ENCODE measurements at regions not wholly inside any gene's neighbourhood (a gene's known extent, or its start where the extent isn't known, plus 50 kb on each side); places are given as distances from the start of the nearest gene placed in this dataset.

GRCh38 chr13:48892053-48892687 lies 83.5 kb upstream of the FNDC3A start:
- ChIA-PET POLR2A (no interaction called here), CTCF (interaction anchor here (0.6 kb wide), 1 partner anchor 174 kb away, joined by 4 read pairs; no protein-coding TSS in a partner anchor)
- H3K27me3 ChIP-seq (ENCODE audit: insufficient read depth), result no peaks in the 10 kb centered on the region
- H3F3A ChIP-seq (replicated peaks; ENCODE audit: insufficient read depth), result peaks cover 36% of the 10 kb centered on the region
- H3K9me3 ChIP-seq, result no peaks in the 10 kb centered on the region
- H3K79me2 ChIP-seq (ENCODE audit: insufficient read depth), result no peaks in the 10 kb centered on the region
- no peaks in the 10 kb centered on the region for H3K9me2 ChIP-seq
- peak overlapping the region; percentile 2; the same call in 1 of the 2 replicates for H3K9ac ChIP-seq
- no peak overlapping the region for H3K4me3 ChIP-seq (ENCODE audit: low read depth in 2 of 2, low read length in 1 of 2)
- peak overlapping the region; percentile 69 to 91; a peak in 3 of 4 replicates for H3K27ac ChIP-seq (ENCODE audit: low read depth in 2 of 2, low read length in 1 of 2)
- no peak for DNase-seq
- WGBS (ENCODE audit: low lambda C conversion rate), result 7% methylated on average over 2 of the region's 2 CpGs
- no peaks in the 10 kb centered on the region for H4K20me1 ChIP-seq (ENCODE audit: insufficient read depth)
- H3K4me1 ChIP-seq (ENCODE audit: control insufficient read depth in 1 of 2, insufficient read depth in 2 of 2, low read depth in 1 of 2, low read length in 1 of 2), result peaks cover 0 to 4% of the 10 kb centered on the region in 2 experiments; a peak in 1 of 4 replicates
- peak overlapping the region; percentile 47 for H3K4me2 ChIP-seq
- no peaks in the 10 kb centered on the region for H3K36me3 ChIP-seq (replicated peaks in 1 of 2; ENCODE audit: control insufficient read depth in 1 of 2, insufficient read depth in 2 of 2, low read length in 1 of 2)
- H2AFZ ChIP-seq (ENCODE audit: low read depth), result peak overlapping the region; percentile 8; the same call in 1 of the 2 replicates
- TF ChIP-seq MXI1 (IDR thresholded peaks at IDR 0.05; ENCODE audit: low read depth, low read length), result no peak
- TF ChIP-seq SMC3 (IDR thresholded peaks at IDR 0.05; ENCODE audit: low read depth, low read length), result no peak
- peak; percentile 84 for TF ChIP-seq TEAD4 (IDR thresholded peaks at IDR 0.05; ENCODE audit: borderline replicate concordance, insufficient read depth)
- peak; percentile 98 for TF ChIP-seq FOSL2 (IDR thresholded peaks at IDR 0.05; ENCODE audit: borderline replicate concordance, low read depth)
- TF ChIP-seq POLR2AphosphoS5 (IDR thresholded peaks at IDR 0.05; ENCODE audit: low read depth, low read length), result peak; percentile 56; the same call in 1 of the 2 replicates
- TF ChIP-seq CTCF (IDR thresholded peaks at IDR 0.05), result no peak
- TF ChIP-seq CHD2 (IDR thresholded peaks at IDR 0.05; ENCODE audit: low read length, partially characterized antibody), result no peak
- TF ChIP-seq EP300 (IDR thresholded peaks at IDR 0.05; ENCODE audit: borderline replicate concordance in 1 of 2, low read depth in 1 of 2, low read length in 1 of 2), result peak; percentile 44 to 96; a peak in 3 of 4 replicates
- peak; percentile 97 for TF ChIP-seq TCF12 (IDR thresholded peaks at IDR 0.05)
- TF ChIP-seq ZBTB33 (IDR thresholded peaks at IDR 0.05; ENCODE audit: borderline replicate concordance, low read depth), result peak; percentile 48; the same call in 1 of the 2 replicates
- TF ChIP-seq RXRA (IDR thresholded peaks at IDR 0.05; ENCODE audit: borderline replicate concordance, low read depth), result peak; percentile 69; the same call in 1 of the 2 replicates
- no peak for TF ChIP-seq RCOR1 (IDR thresholded peaks at IDR 0.05; ENCODE audit: low read length)
- no peak for TF ChIP-seq IRF3 (IDR thresholded peaks at IDR 0.05; ENCODE audit: low read depth, low read length)
- no peak for TF ChIP-seq TAF1 (IDR thresholded peaks at IDR 0.05; ENCODE audit: borderline replicate concordance, low read depth, low read length)
- TF ChIP-seq GABPA (IDR thresholded peaks at IDR 0.05; ENCODE audit: low read depth), result 0 out of 2 replicates have a peak, but pooled peaks have one; percentile 8
- TF ChIP-seq SIN3A (IDR thresholded peaks at IDR 0.05; ENCODE audit: borderline replicate concordance, low read depth, low read length), result no peak
- TF ChIP-seq NFIC (IDR thresholded peaks at IDR 0.05; ENCODE audit: borderline replicate concordance), result peak; percentile 82; the same call in 1 of the 2 replicates
- no peak for TF ChIP-seq EZH2phosphoT487 (IDR thresholded peaks at IDR 0.05; ENCODE audit: borderline replicate concordance, low read depth)
- no peak for TF ChIP-seq RFX5 (IDR thresholded peaks at IDR 0.05; ENCODE audit: low read length)
- TF ChIP-seq USF1 (IDR thresholded peaks at IDR 0.05; ENCODE audit: borderline replicate concordance, low read depth), result no peak
- no peak for TF ChIP-seq ELF1 (IDR thresholded peaks at IDR 0.05)
- no peak for TF ChIP-seq FOXJ3 (CRISPR knock-in tag; IDR thresholded peaks at IDR 0.05)
- peak; percentile 96 for TF ChIP-seq JUND (IDR thresholded peaks at IDR 0.05)
- peak; percentile 97 for TF ChIP-seq PBX3 (IDR thresholded peaks at IDR 0.05)
